ENCODE measurements at regions not wholly inside any gene's neighbourhood (a gene's known extent, or its start where the extent isn't known, plus 50 kb on each side); places are given as distances from the start of the nearest gene placed in this dataset.

DNA sequence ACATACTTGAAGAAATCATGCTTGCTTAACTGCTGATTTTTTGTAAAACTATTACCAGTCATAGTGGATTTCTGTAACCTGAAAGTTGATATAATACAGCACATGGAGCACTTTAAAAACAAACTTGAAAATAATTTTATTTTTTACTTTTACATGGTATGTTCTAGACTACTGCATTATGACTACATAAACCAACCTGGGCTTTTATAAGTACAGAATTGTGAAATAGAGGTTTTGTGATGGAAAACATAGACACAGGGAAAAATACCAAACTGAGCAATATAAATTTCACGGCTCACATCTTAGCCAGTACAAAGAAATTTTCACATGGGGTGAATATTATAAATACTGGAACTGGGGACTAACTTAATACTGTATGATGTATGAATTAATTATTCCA, 59.3 kb upstream of the CTIF start:
- TF ChIP-seq, protein P1, sequence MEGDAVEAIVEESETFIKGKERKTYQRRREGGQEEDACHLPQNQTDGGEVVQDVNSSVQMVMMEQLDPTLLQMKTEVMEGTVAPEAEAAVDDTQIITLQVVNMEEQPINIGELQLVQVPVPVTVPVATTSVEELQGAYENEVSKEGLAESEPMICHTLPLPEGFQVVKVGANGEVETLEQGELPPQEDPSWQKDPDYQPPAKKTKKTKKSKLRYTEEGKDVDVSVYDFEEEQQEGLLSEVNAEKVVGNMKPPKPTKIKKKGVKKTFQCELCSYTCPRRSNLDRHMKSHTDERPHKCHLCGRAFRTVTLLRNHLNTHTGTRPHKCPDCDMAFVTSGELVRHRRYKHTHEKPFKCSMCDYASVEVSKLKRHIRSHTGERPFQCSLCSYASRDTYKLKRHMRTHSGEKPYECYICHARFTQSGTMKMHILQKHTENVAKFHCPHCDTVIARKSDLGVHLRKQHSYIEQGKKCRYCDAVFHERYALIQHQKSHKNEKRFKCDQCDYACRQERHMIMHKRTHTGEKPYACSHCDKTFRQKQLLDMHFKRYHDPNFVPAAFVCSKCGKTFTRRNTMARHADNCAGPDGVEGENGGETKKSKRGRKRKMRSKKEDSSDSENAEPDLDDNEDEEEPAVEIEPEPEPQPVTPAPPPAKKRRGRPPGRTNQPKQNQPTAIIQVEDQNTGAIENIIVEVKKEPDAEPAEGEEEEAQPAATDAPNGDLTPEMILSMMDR (IDR thresholded peaks at IDR 0.05; ENCODE audit: extremely low read depth, low read depth, low read length) = no peak
- H3K4me1 ChIP-seq (ENCODE audit: insufficient read depth, low read length) = no peaks in the 10 kb centered on the region
- no peak for DNase-seq (ENCODE audit: insufficient read length, low spot score, missing footprints)

DNA sequence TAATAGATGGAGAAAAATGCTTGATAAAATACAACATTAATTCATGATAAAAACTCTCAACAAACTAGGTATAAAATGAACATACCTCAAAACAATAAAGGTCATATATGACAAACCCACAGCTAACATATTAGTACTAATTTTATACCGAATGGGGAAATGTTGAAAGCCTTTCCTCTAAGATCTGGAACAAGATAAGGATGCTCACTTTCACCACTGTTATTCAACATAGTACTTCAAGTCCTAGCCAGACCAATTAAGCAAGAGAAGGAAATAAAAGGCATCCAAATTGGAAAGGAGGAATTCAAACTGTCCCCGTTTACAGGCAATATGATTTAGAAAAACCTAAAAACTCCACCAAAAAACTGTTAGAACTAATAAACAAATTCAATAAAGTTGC, 61.5 kb upstream of the CTIF start:
- H2AFZ ChIP-seq (ENCODE audit: low read length) = no peak overlapping the region
- H3K9me3 ChIP-seq (ENCODE audit: low read depth, low read length) = no peaks in the 10 kb centered on the region
- H3K27me3 ChIP-seq (ENCODE audit: insufficient read depth, low read length) = peaks cover 6% of the 10 kb centered on the region
- no peaks in the 10 kb centered on the region for H4K20me1 ChIP-seq (ENCODE audit: insufficient read depth, low read length)
- TF ChIP-seq, protein P1 (IDR thresholded peaks at IDR 0.05; ENCODE audit: extremely low read depth, low read depth, low read length) = no peak
- H3K79me2 ChIP-seq (ENCODE audit: insufficient read depth, low read length) = no peaks in the 10 kb centered on the region
- no peak overlapping the region for H3K4me3 ChIP-seq (ENCODE audit: insufficient read depth, low read length)
- no peak overlapping the region for H3K4me2 ChIP-seq (ENCODE audit: insufficient read depth, low read length)
- H3K27ac ChIP-seq (ENCODE audit: low read depth, low read length) = no peak overlapping the region
- no peaks in the 10 kb centered on the region for H3K36me3 ChIP-seq (ENCODE audit: insufficient read depth, low read length)
- no peaks in the 10 kb centered on the region for H3K4me1 ChIP-seq (ENCODE audit: insufficient read depth, low read length)
- no peak for DNase-seq (ENCODE audit: insufficient read length, low spot score, missing footprints)

More for the DNA sequence above, 59.3 kb upstream of the CTIF start:
- Histone ChIP-seq H3K27ac (ENCODE audit: low read depth, low read length) (no peak overlapping the region), H3K9me3 (ENCODE audit: low read depth, low read length) (no peaks in the 10 kb centered on the region), H3K27me3 (ENCODE audit: insufficient read depth, low read length) (peaks cover 2% of the 10 kb centered on the region), H3K79me2 (ENCODE audit: insufficient read depth, low read length) (no peaks in the 10 kb centered on the region), H3K36me3 (ENCODE audit: insufficient read depth, low read length) (no peaks in the 10 kb centered on the region), H3K4me2 (ENCODE audit: insufficient read depth, low read length) (no peak overlapping the region), H4K20me1 (ENCODE audit: insufficient read depth, low read length) (no peaks in the 10 kb centered on the region), H2AFZ (ENCODE audit: low read length) (no peak overlapping the region), H3K4me3 (ENCODE audit: insufficient read depth, low read length) (no peak overlapping the region)

DNA sequence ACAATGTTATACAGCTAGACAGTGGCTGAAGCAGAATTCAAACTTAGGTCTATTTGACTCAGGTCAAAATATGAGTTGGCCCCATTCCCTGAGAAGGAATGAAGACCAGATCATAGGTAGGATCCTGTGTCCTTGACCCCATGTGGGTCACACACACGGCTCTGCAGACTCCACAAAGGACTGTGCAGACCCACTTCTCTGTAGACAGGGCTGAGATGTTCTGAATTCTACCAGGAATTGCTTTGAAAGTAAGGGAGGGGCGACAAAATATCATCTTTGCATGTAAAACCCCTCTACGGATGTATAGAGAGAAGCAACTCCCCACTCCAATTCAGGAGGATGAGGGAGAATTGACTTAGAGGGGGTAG, 62.3 kb upstream of the CTIF start:
- no peak overlapping the region for H3K27ac ChIP-seq (ENCODE audit: low read depth, low read length)
- H3K79me2 ChIP-seq (ENCODE audit: insufficient read depth, low read length) = no peaks in the 10 kb centered on the region
- H3K9me3 ChIP-seq (ENCODE audit: low read depth, low read length) = peaks cover 2% of the 10 kb centered on the region
- TF ChIP-seq, protein P1 (IDR thresholded peaks at IDR 0.05; ENCODE audit: extremely low read depth, low read depth, low read length) = no peak
- no peak overlapping the region for H3K4me3 ChIP-seq (ENCODE audit: insufficient read depth, low read length)
- no peak overlapping the region for H3K4me2 ChIP-seq (ENCODE audit: insufficient read depth, low read length)
- H2AFZ ChIP-seq (ENCODE audit: low read length) = no peak overlapping the region
- H3K27me3 ChIP-seq (ENCODE audit: insufficient read depth, low read length) = peaks cover 4% of the 10 kb centered on the region
- H4K20me1 ChIP-seq (ENCODE audit: insufficient read depth, low read length) = no peaks in the 10 kb centered on the region
- DNase-seq (ENCODE audit: insufficient read length, low spot score, missing footprints) = no peak
- no peaks in the 10 kb centered on the region for H3K4me1 ChIP-seq (ENCODE audit: insufficient read depth, low read length)
- no peaks in the 10 kb centered on the region for H3K36me3 ChIP-seq (ENCODE audit: insufficient read depth, low read length)

DNA sequence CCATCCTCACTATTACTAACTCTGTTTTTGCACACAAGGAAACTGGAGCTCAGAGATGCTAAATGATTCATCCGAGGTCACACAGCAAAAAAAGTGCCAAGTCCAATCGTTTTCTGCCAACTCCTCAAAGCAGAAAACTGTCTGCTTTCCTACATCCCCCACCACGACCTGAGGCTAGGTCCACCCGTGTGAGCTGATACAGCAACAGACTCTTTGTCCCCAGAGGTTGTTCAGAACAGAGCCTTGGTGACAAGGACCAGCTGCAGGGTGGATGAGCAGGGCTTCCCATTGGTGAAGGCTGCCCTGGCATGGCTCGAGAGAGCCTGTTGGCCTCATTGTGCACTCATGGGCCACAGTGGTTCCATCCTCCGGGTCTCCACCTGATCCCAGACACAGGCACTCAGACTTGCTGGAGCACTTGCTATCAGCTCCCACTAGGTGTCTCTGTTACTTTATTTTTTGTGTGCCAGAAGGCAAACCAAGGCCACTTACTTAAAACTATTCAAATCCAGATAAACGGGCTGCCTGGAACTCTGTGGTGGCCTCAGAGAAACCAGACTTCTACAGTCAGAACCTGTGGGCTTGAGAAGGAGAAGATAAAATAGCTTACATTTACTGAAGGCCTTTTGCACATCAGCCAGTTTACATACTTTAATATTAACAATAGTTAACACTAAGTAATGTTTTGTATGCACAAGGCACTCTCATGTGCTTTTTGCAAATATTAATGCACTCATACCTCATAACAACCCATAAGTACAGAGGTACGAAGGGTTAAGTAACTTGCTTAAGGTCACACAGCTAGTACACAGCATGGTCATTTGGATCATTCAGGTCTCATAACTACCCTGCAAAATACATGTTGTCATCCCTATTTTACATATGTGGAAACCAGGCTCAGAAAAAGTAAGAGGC, 62.9 kb upstream of the CTIF start:
- peak; percentile 81 for DNase-seq (ENCODE audit: insufficient read length, low spot score, missing footprints)
- Histone ChIP-seq H3K4me3 (ENCODE audit: insufficient read depth, low read length) (no peak overlapping the region), H3K27ac (ENCODE audit: low read depth, low read length) (no peak overlapping the region), H3K4me1 (ENCODE audit: insufficient read depth, low read length) (peaks cover under 1% of the 10 kb centered on the region), H2AFZ (ENCODE audit: low read length) (no peak overlapping the region), H3K27me3 (ENCODE audit: insufficient read depth, low read length) (peaks cover 4% of the 10 kb centered on the region), H3K9me3 (ENCODE audit: low read depth, low read length) (peaks cover 2% of the 10 kb centered on the region), H3K4me2 (ENCODE audit: insufficient read depth, low read length) (no peak overlapping the region), H3K36me3 (ENCODE audit: insufficient read depth, low read length) (no peaks in the 10 kb centered on the region), H4K20me1 (ENCODE audit: insufficient read depth, low read length) (no peaks in the 10 kb centered on the region), H3K79me2 (ENCODE audit: insufficient read depth, low read length) (no peaks in the 10 kb centered on the region)
- TF ChIP-seq, protein P1 (IDR thresholded peaks at IDR 0.05; ENCODE audit: extremely low read depth, low read depth, low read length) = peak; percentile 90
